Epithelial cell of esophagus (primary cell): ENCODE measurements at regions not wholly inside any gene's neighbourhood (a gene's known extent, or its start where the extent isn't known, plus 50 kb on each side); places are given as distances from the start of the nearest gene placed in this dataset.
A peak's percentile ranks its signal among the peaks of the same experiment; 100 is the strongest.

ENCODE experiments used
- DNase-seq: peaks from one replicate; pipeline ENCODE4 v3.0.0; 2010; ENCODE audit warnings: low read depth
- H3K4me3 ChIP-seq: 2 replicates; pipeline ENCODE4 v1.5.1; 2011; ENCODE audit warnings: mild to moderate bottlenecking, low read length, control low read depth
- CTCF ChIP-seq: IDR thresholded peaks from 2 replicates; pipeline ENCODE4 v1.5.1; 2011; ENCODE audit warnings: low read depth, mild to moderate bottlenecking, low read length, control low read depth, inconsistent platforms; ENCODE audit not compliant: insufficient read depth; ENCODE audit errors: missing control alignments

- DNase-seq = no peak
- TF ChIP-seq CTCF = no peak
- H3K4me3 ChIP-seq = no peak overlapping the region
These were observed 494.2 kb upstream of the SPHKAP start for GRCh38 chr2:228675646-228676045.

- TF ChIP-seq CTCF = no peak
- peak; percentile 12 for DNase-seq
- no peak overlapping the region for H3K4me3 ChIP-seq
These were observed 493.6 kb upstream of the SPHKAP start for GRCh38 chr2:228675091-228675490.

- no peak for DNase-seq
- no peak overlapping the region for H3K4me3 ChIP-seq
- no peak for TF ChIP-seq CTCF
These were observed 492.5 kb upstream of the SPHKAP start for GRCh38 chr2:228673876-228674554.

GRCh38 chr2:228669690-228670089, 488.2 kb upstream of the SPHKAP start:
- DNase-seq = no peak
- TF ChIP-seq CTCF = no peak
- no peak overlapping the region for H3K4me3 ChIP-seq

- no peak overlapping the region for H3K4me3 ChIP-seq
- TF ChIP-seq CTCF = no peak
- DNase-seq = no peak
These were observed 483.7 kb upstream of the SPHKAP start for GRCh38 chr2:228665232-228665631.

GRCh38 chr2:228658998-228659397, 477.5 kb upstream of the SPHKAP start:
- TF ChIP-seq CTCF = no peak
- H3K4me3 ChIP-seq = no peak overlapping the region
- DNase-seq = peak; percentile 9

- peak; percentile 54 for DNase-seq
- TF ChIP-seq CTCF = peak; percentile 53
- no peak overlapping the region for H3K4me3 ChIP-seq
These were observed 476.4 kb upstream of the SPHKAP start for GRCh38 chr2:228657807-228658402.
